Iris pigment epithelial cell (primary cell): ENCODE measurements at regions not wholly inside any gene's neighbourhood (a gene's known extent, or its start where the extent isn't known, plus 50 kb on each side); places are given as distances from the start of the nearest gene placed in this dataset.
"Not testable (repeated sequence)": the region's sequence is repeated elsewhere in the genome, so short reads cannot be mapped to it uniquely, and the experiment has no call there.

ENCODE experiments used
- DNase-seq: peaks from one replicate; pipeline ENCODE4 v3.0.0-alpha.2; 2011; ENCODE audit warnings: low read depth

DNA sequence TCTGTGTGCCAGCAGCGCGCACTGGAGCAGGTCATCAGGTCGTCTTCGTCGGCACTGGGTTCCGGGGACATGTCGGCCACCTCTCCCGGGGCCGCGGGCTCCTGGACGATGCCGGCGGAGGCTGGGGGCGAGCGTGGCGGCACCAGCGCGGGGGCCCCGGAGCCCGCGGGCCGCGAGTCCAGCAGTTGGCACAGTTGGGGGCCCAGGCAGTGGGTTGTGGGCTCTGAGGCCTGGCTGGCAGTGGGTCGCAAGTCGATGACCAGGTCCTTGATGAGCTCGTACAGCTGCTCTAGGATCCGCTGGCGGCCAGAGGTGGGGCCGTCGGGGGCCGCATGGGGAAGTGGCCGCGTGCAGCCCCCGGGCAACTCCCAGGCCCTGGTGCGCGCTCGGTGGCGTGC, 300.5 kb downstream of the CCDC74A start:
- DNase-seq, result no peak

DNA sequence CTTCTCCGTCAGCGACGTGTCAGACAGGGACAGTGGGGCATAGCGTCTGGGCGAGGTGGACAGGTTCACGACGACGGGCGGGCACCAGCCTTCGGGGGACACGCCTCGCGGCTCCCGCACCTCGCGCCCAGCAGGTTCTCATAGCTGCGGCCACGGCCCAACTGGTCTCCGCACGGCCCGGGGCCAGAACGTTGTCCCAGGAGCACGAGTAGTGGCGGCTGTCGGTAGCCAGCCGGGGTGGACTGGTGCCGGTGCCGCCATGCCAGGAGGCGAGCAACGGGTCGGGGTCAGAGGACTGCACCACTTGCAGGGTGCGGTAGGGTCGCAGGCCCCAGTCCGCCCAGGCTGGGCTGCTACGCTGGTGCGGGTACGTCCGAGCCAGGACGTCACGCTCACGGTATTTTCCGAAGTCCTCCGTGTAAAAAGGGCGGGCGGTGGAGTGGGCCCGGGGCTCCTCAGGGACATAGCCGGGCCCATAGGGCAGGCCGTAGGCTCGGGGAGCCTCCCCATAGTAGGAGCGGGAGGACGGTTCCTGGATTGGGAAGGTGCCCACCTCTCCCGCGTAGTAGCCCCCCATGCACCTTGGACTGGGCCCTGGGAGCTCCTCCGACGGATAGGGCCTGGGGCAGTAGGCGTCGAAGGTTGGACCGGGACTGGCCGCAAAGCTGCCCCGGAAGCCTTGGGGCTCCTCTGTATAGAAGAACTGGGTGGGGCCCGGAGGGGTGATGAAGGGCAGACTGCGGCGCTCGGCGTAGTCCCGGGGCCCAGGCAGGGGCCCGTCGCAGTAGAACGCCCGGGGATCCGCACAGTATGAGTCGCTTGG, 301.2 kb downstream of the CCDC74A start:
- DNase-seq, result not testable (repeated sequence)

DNA sequence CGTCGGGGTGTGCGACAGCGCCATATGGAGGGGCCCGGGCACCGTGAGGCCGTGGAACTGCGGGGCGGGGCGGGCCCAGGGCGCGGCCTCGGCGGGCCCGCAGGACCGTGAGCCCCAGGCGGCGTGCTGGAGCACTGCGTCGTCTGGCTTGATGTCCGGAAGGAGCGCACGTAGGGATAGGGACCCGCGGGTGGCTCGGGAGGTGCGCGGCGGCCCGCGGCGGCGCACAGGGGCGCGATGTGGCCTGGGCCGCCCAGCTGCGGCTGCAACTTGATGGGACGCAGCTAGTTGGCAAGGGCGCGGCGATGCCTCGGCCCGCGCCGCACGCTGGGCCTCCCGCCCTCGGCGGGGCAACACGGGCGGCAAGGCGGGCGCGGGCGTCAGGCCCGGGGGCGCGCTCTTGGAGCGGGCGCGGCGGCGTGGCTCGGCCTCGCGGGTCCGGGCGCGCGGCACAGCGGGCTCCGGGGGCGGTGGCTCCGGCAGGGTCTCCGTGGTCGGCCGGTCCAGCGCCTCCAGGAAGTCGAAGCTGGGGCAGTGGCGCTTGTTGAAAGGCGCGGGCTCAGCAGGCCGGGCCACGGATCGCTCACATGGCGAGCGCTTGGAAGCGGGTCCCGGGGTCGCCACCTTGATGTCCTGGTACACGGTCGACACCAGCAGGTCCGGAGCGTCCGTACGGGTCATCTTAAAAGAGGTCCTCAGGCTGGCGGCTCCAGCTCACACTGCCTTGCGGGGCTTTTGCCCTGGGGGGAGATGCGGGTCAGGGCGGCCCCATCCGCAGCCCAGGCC, 302.0 kb downstream of the CCDC74A start:
- DNase-seq, result not testable (repeated sequence)

DNA sequence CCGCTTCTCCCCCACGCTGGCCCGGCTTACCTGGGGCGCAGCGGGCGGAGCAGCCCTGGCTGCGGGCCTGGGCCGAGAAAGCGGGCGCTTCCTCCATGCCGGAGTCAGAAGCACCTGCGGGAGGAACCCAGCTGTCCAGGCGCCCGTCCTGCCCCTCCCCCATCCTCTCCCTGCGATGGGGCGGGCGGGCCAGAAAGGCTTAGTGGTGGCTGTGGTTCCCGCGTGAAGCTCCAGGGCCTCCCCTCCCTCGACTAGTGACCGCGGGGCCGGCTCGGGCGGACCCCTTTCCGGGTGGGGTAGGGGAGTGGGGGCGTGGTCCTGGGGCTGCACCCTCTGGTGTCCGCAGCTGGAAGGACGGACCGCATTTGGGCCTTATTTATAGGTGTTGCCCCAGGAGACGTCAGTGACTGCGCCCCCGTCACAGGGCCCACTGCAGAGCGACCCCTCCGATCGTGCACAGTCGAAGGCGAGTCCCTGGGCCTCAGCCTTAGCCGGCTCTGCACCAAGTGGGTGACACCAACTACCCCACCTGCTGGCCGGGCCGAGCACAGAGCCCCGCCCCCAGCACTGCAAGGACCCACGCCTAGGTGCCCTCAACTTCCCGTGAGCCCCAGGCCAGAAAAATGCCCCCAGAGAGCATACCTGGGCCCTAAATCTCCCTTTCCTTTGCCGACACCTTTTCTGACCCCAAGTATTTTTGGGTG, 302.7 kb downstream of the CCDC74A start:
- DNase-seq, result not testable (repeated sequence)

DNA sequence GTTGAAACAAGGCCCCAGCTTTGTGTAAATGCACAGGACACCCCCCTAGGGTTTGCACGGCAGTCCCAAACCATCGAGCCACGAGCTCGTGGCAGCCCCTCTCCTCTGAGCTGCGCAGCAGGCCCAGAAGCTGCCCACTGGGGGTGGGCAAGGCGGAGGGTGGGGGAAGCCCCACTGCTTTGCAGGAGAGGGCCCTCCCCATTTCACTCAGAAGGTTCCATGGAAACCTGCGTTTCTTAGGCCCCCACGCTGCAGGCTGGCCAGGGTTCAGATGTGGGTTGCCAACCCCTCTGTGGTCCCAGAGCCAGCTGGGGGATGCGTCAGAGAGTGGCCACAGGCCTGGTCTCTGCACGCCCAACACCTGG, 303.2 kb downstream of the CCDC74A start:
- not testable (repeated sequence) for DNase-seq

DNA sequence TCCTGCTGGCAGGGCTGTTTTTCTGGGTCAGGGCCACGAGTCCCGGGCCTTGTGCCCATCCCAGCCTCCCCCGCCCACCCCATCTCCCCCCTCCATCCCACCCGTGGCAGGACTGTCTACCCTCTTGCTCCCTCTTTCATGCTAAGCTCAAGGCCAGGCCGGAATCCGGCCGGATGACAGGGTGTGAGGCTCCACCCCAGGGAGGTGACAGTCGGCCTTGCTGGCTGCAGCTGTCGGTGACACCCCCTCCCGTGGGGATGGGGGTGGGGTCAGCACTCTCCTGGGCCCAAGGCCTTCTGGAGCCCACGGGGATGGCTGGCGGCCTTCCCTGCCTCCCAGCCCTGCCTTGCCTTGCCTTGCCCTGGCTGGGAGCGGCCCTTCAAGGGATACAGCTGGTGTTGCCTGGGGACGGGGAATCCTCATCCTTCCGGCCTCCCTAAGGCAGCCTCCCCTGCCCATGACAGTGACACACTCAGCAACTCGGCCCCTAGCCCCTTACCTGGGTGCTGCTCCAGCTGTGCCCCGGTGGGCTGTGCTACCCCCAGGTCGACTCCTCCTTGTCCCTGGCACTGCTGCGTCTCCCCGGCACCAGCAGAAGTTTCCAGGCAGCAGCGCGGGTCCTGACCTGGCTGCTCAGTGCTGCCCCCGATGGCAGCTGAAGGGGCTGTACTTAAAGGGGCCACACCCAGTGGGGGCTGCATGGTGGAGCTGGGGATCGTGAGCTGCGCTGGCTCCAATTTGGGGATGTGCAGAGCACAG, 303.9 kb downstream of the CCDC74A start:
- DNase-seq, result not testable (repeated sequence)

DNA sequence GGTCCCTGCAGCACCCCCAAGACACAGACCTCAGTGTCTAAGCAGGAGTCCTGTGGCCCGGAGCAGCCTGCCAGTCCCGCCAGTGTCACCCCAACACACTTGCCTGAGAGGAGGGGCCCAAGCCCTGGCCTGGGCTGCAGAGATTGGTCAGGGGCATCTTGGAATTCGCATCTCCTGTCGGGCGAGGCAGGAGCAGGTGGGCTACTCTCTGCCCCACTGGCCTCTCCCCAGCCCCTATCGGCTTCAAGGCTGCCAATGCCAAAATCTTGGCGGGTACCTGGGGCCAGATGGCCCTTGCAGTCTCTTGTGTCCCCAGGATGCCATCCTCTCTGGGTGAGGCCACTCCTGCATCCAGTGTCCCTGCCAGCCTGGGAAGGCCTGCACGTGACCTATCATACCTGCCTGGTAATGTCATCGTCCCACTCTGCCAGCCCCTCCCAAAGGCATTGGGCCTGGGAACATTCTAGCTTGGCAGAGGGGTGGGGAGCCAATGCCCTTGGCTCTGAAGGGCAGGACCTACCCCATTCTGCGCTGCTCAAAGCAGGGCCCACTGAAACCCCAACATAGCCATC, 304.6 kb downstream of the CCDC74A start:
- DNase-seq, result not testable (repeated sequence)

DNA sequence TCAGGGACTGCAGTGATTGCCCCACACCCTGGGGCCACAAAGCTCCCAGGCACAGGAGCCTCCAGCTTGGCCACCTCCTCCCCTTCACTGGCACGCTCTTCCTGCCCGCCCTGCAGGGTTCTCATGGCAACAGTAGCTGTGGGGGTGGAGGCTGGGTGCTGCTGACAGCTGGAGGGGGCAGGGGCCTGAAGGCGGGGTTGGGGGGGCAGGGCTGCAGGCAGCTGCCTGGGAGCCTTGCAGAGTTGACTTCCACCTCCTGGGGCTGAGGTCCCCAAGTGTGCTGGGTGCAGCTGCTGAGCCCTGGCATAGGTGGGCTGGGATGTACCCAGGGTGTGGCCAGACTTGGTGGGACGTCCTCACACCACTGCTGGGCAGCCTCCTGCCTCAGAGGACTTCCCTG, 305.2 kb downstream of the CCDC74A start:
- DNase-seq, result not testable (repeated sequence)

DNA sequence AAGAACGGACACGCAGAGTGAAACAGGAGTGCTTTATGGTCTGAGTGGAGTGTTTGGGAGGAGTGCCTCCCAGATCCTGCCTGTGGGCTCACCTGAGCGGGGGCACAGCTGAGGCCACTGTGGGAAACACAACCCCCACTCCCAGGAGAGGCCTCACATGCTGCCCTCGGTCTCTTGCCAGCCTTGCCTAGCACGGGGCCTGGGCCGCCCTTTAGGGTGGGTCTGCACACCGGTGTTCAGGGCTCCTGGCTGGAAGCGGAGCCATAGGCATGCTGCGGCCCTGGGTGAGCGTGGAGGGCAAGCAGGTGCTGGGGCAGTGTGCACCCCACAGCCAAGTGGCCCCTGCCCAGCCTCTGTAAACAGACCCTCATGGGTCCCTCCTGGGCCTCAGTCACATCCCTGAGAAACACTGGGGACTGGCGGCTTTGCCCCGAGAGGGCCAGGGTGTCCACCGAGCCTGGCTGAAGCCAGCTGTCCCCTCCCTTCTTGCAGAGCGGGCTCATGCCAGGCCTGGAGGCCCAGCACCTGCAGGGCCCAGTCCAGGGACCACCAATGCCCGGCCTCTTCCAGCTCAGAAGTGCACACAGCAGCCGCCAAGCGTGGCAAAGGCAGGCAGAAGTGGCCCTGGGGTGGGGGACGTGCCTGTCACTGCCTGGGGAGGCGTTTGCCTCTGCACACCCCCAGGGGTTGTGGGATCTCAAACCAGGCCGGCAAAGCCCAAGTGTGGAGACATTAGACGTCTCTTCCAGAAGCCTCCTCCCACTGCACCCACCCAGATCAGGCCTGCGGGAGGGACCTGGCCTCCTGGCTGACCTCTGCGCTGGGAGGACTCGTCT, 305.9 kb downstream of the CCDC74A start:
- not testable (repeated sequence) for DNase-seq

DNA sequence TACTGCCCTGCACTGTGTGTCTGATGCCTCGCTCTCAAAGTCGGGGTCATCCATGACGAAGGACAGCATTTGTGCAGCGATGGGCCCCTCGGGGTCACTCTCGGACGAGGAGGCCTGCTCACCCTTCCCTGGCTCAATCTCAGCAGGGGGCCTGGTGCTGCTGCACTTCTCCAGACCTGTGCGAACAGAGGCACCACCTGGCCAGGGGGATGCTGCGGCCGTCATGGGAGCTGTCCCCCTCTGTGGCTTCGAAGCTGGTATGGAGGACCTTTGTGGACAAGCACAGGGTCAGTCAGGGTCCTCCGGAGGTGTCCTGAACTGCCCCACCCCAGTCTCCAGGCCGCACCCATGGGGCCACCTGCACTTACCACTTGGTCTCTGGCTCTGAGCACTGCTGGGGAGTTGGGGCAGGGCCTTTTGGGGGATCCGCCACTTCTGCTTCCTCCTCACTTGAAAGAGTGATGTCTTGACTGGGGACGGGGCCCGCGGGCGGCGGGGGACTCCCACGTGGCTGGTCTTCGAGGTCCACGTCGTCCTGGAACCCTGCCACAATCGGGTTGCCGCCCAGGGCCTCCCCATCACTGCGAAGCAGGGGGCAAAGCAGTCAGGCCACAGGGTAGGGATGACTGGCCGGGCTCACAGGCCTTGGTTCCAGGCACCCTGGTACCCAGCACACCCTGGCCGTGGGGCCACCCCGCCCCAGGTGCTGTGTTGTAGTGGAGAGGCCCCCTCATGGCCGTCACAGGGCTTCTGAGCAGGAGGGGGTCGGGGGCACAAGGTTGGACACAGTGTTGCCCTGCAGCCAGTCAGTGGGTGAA, 306.7 kb downstream of the CCDC74A start:
- DNase-seq, result not testable (repeated sequence)

DNA sequence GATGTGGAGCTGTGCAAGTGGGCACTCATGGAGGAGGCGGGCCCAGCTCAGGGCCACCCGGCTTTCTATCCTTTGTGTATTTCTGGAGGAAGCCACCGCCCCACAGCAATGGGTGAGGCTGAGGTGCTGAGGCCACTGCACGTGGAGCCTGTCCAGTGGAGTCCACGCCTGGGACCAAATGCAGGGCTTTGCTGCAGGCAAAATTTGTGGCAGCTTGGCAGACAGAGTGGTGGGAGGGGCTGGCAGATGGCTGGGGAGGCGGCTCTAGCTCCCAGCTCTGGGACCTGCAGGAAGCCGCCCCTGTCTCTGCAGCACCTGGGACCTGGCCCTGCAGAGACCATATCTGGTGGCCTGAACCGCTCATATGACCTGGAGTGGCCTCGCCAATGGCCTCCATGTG, 307.3 kb downstream of the CCDC74A start:
- DNase-seq, result not testable (repeated sequence)

DNA sequence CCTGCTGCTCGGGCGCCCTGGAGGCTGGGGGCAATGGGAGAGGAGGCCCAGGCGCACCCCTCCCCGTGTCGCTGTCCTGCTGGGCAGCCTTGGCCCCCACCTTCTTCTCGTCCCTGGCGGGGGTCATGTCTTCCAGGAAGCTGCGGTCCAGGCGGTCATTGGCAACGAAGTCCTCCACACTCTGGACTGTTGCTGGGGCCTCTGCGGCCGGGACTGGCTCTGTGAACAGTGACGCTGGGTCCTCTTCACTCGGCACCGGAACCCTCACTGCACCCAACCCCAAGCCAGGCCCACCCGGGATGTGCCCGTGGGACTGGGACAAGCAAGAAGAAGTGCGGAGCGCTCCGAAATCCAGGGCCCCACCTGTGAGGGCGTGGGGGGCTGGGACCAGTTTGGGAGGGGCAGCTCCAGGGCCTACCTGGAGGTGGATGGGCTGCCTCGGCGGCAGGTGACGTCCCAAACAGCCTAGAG, 308.0 kb downstream of the CCDC74A start:
- no peak for DNase-seq

DNA sequence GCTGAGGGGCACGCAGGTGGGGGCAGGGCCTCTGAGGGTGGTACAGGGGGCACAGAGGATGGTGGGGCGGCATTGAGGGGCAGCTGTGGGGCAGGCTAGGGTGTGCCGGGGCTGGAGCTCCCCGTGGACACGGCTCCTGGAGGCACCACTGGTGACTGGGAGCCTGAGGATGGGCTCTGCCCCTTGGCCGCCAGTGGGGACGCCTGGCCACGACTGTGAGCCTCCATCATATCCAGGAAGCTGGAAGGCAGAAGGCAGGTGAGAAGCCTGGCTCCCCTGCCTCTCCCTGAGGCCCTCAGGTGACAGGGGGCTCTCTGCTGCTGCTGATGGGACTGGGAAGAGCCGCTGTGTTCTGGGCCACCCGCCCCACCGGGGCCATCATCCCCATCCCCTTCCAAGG, 308.4 kb downstream of the CCDC74A start:
- not testable (repeated sequence) for DNase-seq

DNA sequence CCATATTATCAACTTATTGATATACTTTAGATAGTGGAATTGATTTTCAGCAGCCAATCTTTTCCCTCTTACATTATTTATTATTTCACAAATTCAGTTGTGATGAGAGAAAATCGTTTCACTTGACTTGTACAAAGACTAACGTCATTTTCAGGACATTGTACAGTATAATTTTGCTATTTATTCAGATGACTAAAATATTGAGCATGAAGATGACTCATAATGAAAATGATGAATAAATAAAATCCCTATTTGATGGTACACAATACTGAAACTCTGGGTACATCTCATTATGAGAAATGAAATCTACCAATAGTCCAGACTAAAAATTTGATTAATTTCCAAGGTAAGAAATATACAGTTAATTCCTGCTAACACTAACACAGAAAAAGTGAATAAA, 316.4 kb downstream of the CCDC74A start:
- not testable (repeated sequence) for DNase-seq

DNA sequence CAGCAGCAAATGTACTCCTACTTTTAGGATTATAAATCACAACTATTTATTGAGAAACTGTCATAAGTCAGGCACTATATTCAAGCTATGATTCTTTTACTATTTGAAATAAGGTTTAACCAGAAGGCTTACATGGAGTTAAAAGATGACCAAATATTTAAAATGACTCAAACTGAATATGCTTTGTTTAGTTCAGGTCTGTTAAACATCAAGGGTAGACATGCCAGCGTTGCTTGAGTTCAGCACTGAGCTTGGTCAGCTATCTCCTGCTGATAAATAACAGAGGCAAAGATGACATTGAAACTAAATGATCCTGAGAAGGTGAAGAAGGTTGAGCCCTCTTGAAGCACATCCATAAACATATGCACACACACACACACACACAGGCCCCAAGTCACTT, 305.6 kb downstream of the ANKRD30BL start:
- DNase-seq, result not testable (repeated sequence)

DNA sequence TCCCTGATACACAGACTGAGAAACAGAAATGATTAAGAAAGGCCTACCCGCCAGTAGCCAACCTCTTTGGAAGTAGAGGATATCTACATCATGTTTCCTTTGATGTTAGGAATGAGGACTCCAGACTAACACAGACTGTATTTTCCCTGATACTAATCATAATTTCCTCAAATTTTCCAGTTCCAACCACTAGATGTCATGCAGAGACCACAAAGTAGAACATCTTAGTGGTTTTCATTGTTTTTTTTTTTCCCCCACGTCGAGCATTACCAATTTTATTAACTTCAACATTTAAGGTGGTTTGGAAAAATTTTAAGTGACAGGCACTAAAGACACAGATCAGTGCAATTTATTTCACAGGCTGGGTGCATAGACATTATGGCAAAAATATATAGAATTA, 303.6 kb downstream of the ANKRD30BL start:
- DNase-seq, result peak; percentile 1
